HG03108 (cell line): ENCODE measurements at regions not wholly inside any gene's neighbourhood (a gene's known extent, or its start where the extent isn't known, plus 50 kb on each side); places are given as distances from the start of the nearest gene placed in this dataset.

ENCODE experiments used
- ATAC-seq: cut with Tn5 transposase; IDR thresholded peaks from one replicate; pipeline ENCODE4 v1.9.1; 2021; ENCODE audit warnings: moderate library complexity; ENCODE audit not compliant: unreplicated experiment

DNA sequence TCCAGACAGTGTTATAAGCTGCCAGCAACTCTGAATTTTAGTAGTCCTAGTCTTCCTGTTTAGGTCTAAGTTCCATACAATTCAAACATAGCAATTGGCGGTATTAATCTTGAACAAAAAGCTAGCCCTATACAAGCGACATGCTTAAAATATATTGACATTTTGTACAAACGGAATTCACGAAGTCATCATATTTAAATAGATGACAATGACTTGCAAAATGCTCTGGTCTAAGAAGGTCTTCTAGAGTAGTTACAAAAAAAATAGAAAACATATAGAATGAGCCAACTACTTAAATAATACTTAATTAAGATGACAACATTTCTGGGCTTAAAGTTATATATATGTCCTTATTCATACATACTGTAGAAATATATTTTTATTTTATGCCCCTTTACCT, 446.6 kb downstream of the ANKRD7 start:
- no peak for ATAC-seq

DNA sequence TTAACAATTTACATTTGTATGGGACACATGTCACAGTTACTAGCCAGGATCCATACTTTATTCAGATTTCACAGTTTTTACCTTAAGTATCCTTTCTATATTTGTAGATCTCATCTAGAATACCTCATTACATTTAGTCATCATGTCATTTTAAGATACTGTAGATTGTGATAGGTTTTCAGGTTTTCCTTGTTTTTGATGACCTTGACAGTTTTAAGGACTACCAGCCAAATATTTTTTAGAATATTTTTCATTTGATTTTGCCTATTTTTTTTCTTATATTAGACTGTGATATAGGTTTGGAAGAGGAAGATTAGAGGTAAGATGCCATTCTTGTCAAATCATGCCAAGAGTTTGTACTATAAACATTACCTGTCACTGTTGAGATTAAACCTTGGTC, 460.3 kb downstream of the ANKRD7 start:
- no peak for ATAC-seq

- ATAC-seq: no peak
These were observed 464.9 kb downstream of the ANKRD7 start for GRCh38 chr7:118689403-118689802.

- no peak for ATAC-seq
These were observed 472.4 kb downstream of the ANKRD7 start for GRCh38 chr7:118696879-118697278.

- ATAC-seq: no peak
These were observed 474.7 kb downstream of the ANKRD7 start for GRCh38 chr7:118699222-118699621.

- no peak for ATAC-seq
These were observed 484.2 kb downstream of the ANKRD7 start for GRCh38 chr7:118708741-118709140.

DNA sequence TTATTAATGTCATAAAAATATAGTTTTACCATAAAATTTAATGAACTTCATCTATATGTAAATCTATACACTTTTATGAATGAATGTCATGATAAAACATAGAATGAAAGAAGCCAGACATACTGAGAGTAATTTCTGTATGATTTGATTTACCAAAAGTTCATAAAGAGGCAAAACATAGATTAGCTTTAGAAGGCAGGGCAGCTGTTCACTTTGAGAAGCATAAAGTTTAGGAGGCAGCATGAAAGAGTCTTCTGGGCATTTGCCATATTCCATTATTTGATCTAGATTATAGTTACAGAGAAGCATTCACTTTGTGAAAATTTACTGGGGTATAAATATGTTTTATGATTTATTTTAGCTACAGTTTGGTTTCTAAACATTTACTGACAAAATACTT, 487.2 kb downstream of the ANKRD7 start:
- ATAC-seq: no peak

GRCh38 chr7:118713039-118713438, 488.5 kb downstream of the ANKRD7 start:
- no peak for ATAC-seq

DNA sequence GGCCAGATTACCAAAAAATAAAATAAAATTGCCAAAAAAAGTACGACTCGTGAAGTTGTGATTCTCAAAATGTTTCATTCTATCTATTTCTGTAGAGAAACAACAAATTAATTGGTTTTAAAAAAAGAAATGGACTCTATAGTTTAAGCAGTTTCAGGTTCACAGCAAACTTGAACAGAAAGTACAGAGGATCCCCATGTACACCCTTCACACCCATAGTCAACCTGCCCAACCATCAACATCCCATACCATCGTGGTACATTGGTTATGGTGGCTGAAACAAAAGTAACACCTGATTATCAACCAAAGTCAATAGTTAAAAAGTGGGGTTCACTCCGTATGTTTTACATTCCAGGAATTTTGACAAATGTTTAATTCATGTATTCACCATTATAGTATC, 496.1 kb downstream of the ANKRD7 start:
- ATAC-seq: no peak

GRCh38 chr7:118731854-118732253, 507.4 kb downstream of the ANKRD7 start:
- no peak for ATAC-seq

GRCh38 chr7:118734541-118734940, 510.0 kb downstream of the ANKRD7 start:
- no peak for ATAC-seq

DNA sequence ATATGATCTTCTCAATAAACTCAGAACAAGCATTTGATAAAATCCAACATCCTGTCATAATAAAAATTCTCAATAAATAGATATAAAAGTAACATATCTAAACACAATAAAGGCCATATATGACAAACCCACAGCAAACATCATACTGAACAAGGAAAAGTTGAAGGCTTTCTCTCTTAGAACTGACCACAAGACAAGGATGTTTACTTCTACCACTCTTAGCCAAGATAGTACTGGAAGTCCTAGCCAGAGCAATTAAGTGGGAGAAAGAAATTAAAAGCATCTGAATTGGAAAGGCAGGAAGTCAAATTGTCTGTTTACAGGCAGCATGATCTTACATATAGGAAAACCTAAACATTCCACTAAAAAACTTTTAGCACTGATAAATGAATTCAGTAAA, 510.9 kb downstream of the ANKRD7 start:
- ATAC-seq: no peak

DNA sequence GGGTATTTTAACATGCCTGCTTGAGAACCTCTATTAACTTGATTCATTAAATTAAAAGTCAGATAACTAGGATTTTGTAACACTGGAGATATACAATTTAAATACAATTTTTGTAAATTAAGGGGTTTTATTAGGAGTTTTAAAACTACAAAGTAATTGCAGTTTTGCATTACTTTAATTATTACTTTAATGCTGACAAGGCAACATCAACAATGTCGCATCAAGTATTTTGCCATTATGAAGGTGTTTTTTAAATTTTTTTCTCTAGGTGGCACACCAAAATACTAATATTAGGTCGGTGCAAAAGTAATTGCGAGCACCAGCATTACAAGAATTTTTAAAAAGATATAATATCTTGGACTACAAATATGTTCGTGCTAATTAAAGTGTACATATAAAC, 513.4 kb downstream of the ANKRD7 start:
- ATAC-seq: no peak

DNA sequence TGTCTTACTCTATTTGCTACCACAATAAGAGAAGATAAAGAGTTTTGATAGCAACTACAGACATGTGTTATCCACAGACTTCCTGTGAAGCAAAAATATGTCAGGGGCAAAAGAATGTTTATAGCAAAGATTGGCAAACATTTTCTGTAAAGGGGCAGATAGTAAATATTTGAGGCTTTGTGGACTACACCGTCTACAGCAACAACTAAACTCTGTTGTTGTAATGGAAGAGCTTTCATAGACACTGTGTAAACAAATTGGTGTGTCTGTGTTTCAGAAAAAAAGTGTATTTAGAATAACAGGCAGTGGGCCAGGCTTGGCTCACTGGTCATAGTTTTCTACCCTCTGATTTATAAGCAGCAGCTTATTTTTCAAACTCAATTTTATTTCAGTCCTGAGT, 521.4 kb downstream of the ANKRD7 start:
- no peak for ATAC-seq

DNA sequence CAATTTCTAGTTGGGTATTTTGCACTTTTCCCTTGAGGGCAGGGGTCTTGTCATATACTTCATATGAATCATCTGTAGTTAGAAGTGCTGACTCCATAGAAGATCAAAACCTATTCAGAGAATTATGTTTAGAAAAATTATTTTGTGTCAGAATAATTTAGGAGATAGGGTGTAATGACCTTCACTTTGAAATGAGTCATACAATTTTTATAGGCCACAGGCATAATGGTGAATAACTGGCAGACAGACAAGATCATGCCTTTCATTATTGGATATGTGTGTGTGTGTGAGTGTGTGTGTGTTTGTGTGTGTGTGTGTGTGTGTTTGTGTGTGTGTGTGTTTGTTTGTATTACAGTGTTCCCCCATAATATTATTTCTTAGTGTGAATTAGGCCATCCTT, 523.0 kb downstream of the ANKRD7 start:
- no peak for ATAC-seq

DNA sequence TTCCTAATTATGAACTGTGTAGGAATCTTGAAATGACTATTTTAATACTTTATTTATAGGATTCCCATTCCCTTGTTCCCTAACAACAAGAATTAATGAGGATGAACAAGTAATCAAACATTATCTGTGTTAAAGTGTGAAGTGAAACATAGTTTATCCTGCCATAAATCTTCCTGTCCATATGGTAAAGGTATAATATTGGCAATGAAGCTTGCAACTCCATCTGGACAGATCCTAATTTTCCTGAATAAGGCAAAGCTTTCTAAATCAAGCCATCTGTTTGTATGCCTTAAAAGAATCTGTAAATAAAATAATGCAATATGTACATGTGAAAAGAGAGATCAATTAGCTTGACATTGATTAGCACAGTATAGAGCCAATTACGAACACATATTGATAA, 529.0 kb downstream of the ANKRD7 start:
- ATAC-seq: no peak

DNA sequence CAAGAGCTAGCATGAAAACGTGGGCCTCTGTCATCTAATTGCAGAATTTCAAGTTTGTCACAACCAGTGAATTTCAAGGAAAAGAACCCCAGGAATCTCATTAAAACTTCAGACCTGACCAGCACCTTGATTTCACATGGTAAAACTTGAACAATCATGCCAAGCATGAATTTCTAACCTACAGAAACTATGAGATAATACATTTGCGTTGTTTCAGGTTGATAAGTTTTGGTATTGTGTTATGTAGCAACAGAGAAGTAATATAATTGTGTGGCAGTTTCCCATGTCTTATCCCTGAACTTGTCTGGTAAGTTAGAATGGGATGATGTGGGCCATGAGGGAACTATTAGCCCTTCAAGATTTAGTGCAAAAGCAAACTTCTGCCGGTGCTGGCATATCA, 530.1 kb downstream of the ANKRD7 start:
- ATAC-seq: no peak

- no peak for ATAC-seq
These were observed 530.6 kb downstream of the ANKRD7 start for GRCh38 chr7:118755067-118755625.

- ATAC-seq: no peak
These were observed 532.6 kb downstream of the ANKRD7 start for GRCh38 chr7:118757066-118757465.

DNA sequence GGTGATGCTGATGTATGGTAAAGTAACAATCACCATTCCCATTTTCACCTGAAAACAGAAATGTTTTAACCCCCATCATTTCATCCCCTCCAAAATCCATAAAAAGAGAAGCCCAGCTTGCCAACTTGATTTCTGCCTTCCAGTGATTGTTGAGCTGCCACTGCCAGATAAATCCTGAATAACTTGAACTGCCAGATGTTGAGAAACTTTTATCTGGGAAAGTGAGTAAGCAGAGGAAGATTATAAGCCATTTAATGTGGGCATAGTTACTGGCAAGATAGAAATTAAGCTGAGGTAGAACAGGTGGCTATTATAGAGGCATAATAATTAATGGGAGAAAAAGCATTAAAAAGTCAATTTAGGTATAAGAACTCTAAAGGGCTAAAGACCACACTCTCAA, 534.1 kb downstream of the ANKRD7 start:
- no peak for ATAC-seq

DNA sequence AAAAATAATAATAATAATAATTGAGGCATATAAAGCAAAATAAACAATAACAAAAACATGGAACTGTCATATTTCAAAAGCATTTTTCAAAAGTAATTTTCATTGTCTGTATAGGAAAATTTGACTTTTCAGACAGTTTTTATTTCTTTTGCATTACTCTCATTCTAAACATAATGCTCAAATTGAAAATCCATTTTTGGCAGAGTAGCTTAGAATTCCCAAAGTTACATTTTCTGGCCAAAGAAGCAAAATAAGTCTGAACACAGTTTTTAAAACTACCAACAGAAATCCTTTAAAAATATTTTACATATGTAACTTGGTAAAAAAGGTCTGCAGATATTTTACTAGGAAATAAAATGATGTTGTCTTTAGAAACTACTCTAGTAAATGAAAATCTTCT, 535.4 kb downstream of the ANKRD7 start:
- no peak for ATAC-seq

GRCh38 chr7:118762451-118762850, 537.9 kb downstream of the ANKRD7 start:
- no peak for ATAC-seq

DNA sequence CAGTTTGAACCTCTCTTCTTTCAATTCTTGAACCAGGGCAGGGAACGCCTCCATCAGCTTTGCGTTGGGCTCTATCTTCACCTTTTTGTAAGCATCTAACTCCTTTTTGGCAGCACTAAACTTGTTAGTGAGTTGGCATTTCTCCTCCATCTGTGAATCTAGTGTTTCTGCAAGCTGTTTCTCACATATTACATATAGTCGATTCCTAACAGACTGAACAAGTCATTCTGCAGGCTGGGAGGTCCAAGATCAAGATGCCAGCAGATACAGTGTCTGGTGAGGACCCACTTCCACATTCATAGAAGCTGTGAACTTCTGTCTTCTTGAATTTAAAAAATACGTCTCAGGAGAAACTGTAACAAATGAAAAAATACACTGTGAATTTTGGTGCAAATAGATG, 539.7 kb downstream of the ANKRD7 start:
- no peak for ATAC-seq

DNA sequence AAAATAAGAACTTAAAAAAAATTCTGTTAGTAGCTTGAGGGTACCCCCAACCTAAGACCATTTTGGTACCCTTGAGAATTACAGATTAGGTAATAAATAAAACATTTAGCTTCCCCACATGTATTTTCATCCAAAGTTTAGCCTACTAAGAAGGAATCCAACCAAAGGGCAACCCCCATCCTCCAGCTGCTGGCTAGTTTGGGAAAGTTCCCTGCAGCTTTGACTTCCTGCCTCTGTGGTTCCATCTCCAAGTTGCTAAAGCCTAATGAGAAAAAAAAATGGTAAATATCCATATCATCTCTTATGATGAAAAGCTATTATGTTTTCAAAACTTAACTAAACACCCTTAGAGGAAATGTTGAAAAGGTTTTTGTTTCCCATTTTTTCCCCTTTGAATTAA, 547.2 kb downstream of the ANKRD7 start:
- ATAC-seq: no peak
